Gastroesophageal sphincter (tissue), 4 donors: ENCODE measurements at regions not wholly inside any gene's neighbourhood (a gene's known extent, or its start where the extent isn't known, plus 50 kb on each side); places are given as distances from the start of the nearest gene placed in this dataset.

Source experiments
- ATAC-seq: fragments of 150-250 bp; one replicate; pipeline ENCODE4 v1.9.1; 2016; ENCODE audit warnings: mild to moderate bottlenecking, moderate library complexity
- H3K27ac ChIP-seq, 4 donors: fragments of 200-600 bp; sonication (generic) in 3 of 4; 1 replicate in 3 of 4; 2 replicates in 1 of 4; pipeline ENCODE4 v1.5.1; 2016 to 2019
- H3K27me3 ChIP-seq: fragments of 200-600 bp; sonication (generic); one replicate; pipeline ENCODE4 v1.5.1; 2019
- H3K36me3 ChIP-seq, 2 donors: fragments of 200-600 bp; sonication (generic); one replicate each; pipeline ENCODE4 v1.5.1; 2019; ENCODE audit warnings: control low read depth in 1 of 2
- H3K4me1 ChIP-seq, 3 donors: fragments of 200-600 bp; sonication (generic); 1 replicate in 2 of 3; 2 replicates in 1 of 3; pipeline ENCODE4 v1.5.1; 2016 to 2019; ENCODE audit warnings: control low read depth in 2 of 3
- H3K4me3 ChIP-seq, 2 donors: fragments of 200-600 bp; sonication (generic); one replicate each; pipeline ENCODE4 v1.5.1; 2019; ENCODE audit warnings: mild to moderate bottlenecking in 1 of 2, moderate library complexity in 1 of 2
- H3K9me3 ChIP-seq, 3 donors: fragments of 200-600 bp; sonication (generic); one replicate each; pipeline ENCODE4 v1.5.1; 2017 to 2019; ENCODE audit warnings: control low read depth in 2 of 3
- EP300 ChIP-seq: sonication (generic); formaldehyde crosslinking; IDR thresholded peaks from one replicate; pipeline ENCODE4 v1.6.1; 2017; ENCODE audit warnings: antibody characterized with exemption, mild to moderate bottlenecking
- POLR2A ChIP-seq, 2 donors: fragments of 450-650 bp; IDR thresholded peaks; one replicate each; pipeline ENCODE4 v1.6.1; 2017; ENCODE audit warnings: antibody characterized with exemption in 2 of 2, mild to moderate bottlenecking in 2 of 2, moderate library complexity in 1 of 2
- POLR2AphosphoS5 ChIP-seq: sonication (generic); formaldehyde crosslinking; IDR thresholded peaks from one replicate; pipeline ENCODE4 v1.6.1; 2017; ENCODE audit warnings: antibody characterized with exemption
- WGBS, 2 donors: methylation state at CpG; one replicate each; pipeline ENCODE4 v1.1.5; 2018; ENCODE audit warnings: low coverage in 1 of 2; 5-methylcytosine and 5-hydroxymethylcytosine counted together
- TF ChIP-seq, protein P1 (sequence below), 4 experiments: fragments of 200-600 bp in 2 of 4; fragments of 450-650 bp in 2 of 4; sonication (generic) in 1 of 4; IDR thresholded peaks; one replicate each; pipeline ENCODE4 v1.5.1; 2017 to 2019; ENCODE audit warnings: antibody characterized with exemption in 4 of 4, mild to moderate bottlenecking in 2 of 4, moderate library complexity in 2 of 4

DNA sequence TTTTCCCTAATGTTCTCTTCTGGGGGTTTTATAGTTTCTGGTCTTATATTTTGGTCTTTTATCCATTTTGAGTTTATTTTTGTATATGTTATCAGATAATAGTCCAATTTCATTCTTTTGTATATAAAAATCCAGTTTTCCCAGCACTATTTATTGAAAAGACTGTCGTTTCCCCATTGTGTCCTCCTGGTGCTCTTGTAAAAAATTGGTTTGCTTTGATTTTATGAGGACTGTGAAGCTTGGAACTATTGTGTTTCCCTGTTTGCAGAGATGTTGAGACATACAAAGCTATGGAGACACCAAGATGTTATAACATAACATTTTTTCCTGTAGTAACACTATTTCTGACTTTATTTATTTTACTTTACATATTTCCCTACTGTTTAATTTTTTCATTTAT lies 163.3 kb upstream of the TUT7 start:
- no peak overlapping the region for H3K27ac ChIP-seq
- H3K4me1 ChIP-seq: peaks cover 0 to 7% (median 0%) of the 10 kb centered on the region in 3 donors
- H3K4me3 ChIP-seq: no peak overlapping the region
- no peaks in the 10 kb centered on the region for H3K9me3 ChIP-seq
- WGBS, 2 donors: 88 to 100% methylated on average over 1 of the region's 1 CpG
- TF ChIP-seq, protein P1, sequence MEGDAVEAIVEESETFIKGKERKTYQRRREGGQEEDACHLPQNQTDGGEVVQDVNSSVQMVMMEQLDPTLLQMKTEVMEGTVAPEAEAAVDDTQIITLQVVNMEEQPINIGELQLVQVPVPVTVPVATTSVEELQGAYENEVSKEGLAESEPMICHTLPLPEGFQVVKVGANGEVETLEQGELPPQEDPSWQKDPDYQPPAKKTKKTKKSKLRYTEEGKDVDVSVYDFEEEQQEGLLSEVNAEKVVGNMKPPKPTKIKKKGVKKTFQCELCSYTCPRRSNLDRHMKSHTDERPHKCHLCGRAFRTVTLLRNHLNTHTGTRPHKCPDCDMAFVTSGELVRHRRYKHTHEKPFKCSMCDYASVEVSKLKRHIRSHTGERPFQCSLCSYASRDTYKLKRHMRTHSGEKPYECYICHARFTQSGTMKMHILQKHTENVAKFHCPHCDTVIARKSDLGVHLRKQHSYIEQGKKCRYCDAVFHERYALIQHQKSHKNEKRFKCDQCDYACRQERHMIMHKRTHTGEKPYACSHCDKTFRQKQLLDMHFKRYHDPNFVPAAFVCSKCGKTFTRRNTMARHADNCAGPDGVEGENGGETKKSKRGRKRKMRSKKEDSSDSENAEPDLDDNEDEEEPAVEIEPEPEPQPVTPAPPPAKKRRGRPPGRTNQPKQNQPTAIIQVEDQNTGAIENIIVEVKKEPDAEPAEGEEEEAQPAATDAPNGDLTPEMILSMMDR (IDR thresholded peaks at IDR 0.05): no peak
- TF ChIP-seq POLR2AphosphoS5 (no peak), EP300 (no peak), POLR2A (IDR thresholded peaks at IDR 0.05) (no peak)
- no peaks in the 10 kb centered on the region for H3K36me3 ChIP-seq
- ATAC-seq: no peak
- H3K27me3 ChIP-seq: no peaks in the 10 kb centered on the region

- H3K27ac ChIP-seq: no peak overlapping the region
- no peaks in the 10 kb centered on the region for H3K9me3 ChIP-seq
- ATAC-seq: no peak
- peaks cover 0 to 7% (median 0%) of the 10 kb centered on the region in 3 donors for H3K4me1 ChIP-seq
- no peaks in the 10 kb centered on the region for H3K27me3 ChIP-seq
- no peaks in the 10 kb centered on the region for H3K36me3 ChIP-seq
- 87 to 92% methylated on average over 8 to 15 of the region's 19 CpGs for WGBS, 2 donors
- TF ChIP-seq, protein P1 (IDR thresholded peaks at IDR 0.05): no peak
- TF ChIP-seq POLR2A (IDR thresholded peaks at IDR 0.05) (no peak), EP300 (no peak), POLR2AphosphoS5 (no peak)
- H3K4me3 ChIP-seq: no peak overlapping the region
Observed at GRCh38 chr9:86516564-86516963, 162.4 kb upstream of the TUT7 start.

DNA sequence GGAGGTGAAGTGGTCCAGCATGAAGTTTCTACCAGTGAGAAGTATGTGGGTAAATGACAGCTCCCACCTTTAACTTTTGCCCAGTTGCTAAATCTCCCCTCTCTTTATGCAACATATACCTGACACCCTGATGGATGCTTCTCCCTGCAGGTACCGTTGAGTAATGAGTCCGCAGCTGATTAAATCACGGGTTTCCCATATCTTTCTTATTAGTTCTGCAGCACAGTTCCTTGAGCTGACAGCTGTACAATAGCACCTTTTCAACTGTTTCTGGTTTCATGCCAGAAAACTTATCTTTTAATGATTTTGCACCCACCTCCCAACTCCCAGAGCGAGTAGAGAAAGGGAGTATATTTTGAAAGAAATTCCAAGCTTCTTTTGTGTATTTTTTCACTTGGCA lies 161.0 kb upstream of the TUT7 start:
- ATAC-seq: no peak
- H3K4me1 ChIP-seq: peaks cover 0 to 7% (median 0%) of the 10 kb centered on the region in 3 donors
- TF ChIP-seq, protein P1 (IDR thresholded peaks at IDR 0.05): no peak
- TF ChIP-seq EP300 (no peak), POLR2AphosphoS5 (no peak), POLR2A (IDR thresholded peaks at IDR 0.05) (no peak)
- no peak overlapping the region for H3K27ac ChIP-seq
- H3K9me3 ChIP-seq: no peaks in the 10 kb centered on the region
- no peaks in the 10 kb centered on the region for H3K36me3 ChIP-seq
- H3K27me3 ChIP-seq: no peaks in the 10 kb centered on the region
- 64 to 71% methylated on average over 4 of the region's 4 CpGs for WGBS, 2 donors
- no peak overlapping the region for H3K4me3 ChIP-seq

DNA sequence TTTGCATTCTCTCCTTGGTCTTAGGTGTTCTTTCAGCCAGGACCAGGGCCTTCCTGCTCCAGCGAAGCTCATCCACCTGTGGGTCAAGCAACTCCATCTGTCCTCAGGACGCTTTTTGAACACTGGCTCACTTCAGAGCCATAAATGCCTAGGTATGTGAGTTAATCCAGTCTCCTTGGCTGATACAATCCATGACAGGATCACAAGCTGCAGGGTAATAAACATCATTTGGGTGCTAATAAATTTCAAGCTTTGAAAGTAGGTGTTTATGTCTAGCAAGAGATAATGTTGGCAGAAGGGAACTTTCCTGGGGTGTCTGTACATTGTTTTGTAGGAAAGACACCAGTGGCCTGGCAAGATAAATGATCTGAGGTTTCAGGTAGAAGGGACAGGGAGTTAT lies 159.2 kb upstream of the TUT7 start:
- H3K36me3 ChIP-seq: no peaks in the 10 kb centered on the region
- H3K9me3 ChIP-seq: no peaks in the 10 kb centered on the region
- H3K27ac ChIP-seq: no peak overlapping the region
- TF ChIP-seq, protein P1 (IDR thresholded peaks at IDR 0.05): no peak
- no peak for TF ChIP-seq POLR2A (IDR thresholded peaks at IDR 0.05)
- TF ChIP-seq EP300: no peak
- no peak for TF ChIP-seq POLR2AphosphoS5
- no peaks in the 10 kb centered on the region for H3K27me3 ChIP-seq
- H3K4me1 ChIP-seq: peaks cover 0 to 7% (median 0%) of the 10 kb centered on the region in 3 donors
- H3K4me3 ChIP-seq: no peak overlapping the region
- ATAC-seq: no peak
- WGBS, 2 donors: no CpG with 5 or more reads among the region's 2 CpGs

DNA sequence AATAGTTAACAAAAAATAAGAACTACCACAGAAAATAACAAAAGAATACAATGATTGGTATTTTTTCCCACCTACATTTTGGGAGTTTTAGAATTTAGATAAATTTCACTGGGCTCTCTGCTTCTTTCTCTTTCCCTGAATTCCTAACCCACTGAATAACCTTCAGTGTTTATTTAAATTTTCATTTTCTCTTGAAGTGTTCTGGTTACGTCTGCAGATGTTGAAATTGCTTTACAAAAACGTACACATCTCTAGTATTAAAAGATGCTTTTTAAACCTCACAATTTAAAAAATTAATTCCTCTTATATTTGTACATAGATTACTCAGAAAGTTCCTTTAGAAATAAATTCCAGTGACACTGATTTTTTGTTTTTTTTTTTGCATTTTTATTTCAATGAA lies 158.7 kb upstream of the TUT7 start:
- H3K36me3 ChIP-seq: no peaks in the 10 kb centered on the region
- WGBS, 2 donors: 28 to 50% methylated on average over 2 of the region's 2 CpGs
- peaks cover 0 to 7% (median 0%) of the 10 kb centered on the region in 3 donors for H3K4me1 ChIP-seq
- ATAC-seq: no peak
- H3K27ac ChIP-seq: no peak overlapping the region
- H3K9me3 ChIP-seq: no peaks in the 10 kb centered on the region
- H3K4me3 ChIP-seq: no peak overlapping the region
- TF ChIP-seq EP300 (no peak), POLR2A (IDR thresholded peaks at IDR 0.05) (no peak), POLR2AphosphoS5 (no peak)
- TF ChIP-seq, protein P1 (IDR thresholded peaks at IDR 0.05): no peak
- no peaks in the 10 kb centered on the region for H3K27me3 ChIP-seq
